GM12872 (cell line): ENCODE measurements at regions not wholly inside any gene's neighbourhood (a gene's known extent, or its start where the extent isn't known, plus 50 kb on each side); places are given as distances from the start of the nearest gene placed in this dataset.

Experiments used
- CTCF ChIP-seq: IDR thresholded peaks from 3 replicates; pipeline ENCODE4 v1.5.1; 2011; ENCODE audit warnings: low read depth, mild to moderate bottlenecking, low read length, moderate library complexity; ENCODE audit not compliant: insufficient read depth

- TF ChIP-seq CTCF, result no peak
These were observed 540.3 kb downstream of the TLL1 start for GRCh38 chr4:166413356-166413755.

- no peak for TF ChIP-seq CTCF
These were observed 541.4 kb downstream of the TLL1 start for GRCh38 chr4:166414431-166414830.

GRCh38 chr4:166415749-166416148, 542.7 kb downstream of the TLL1 start:
- no peak for TF ChIP-seq CTCF

GRCh38 chr4:166421556-166422156, 548.6 kb downstream of the TLL1 start:
- no peak for TF ChIP-seq CTCF

GRCh38 chr4:166422475-166422874, 549.4 kb downstream of the TLL1 start:
- no peak for TF ChIP-seq CTCF

GRCh38 chr4:166426300-166426863, 553.3 kb downstream of the TLL1 start:
- no peak for TF ChIP-seq CTCF

GRCh38 chr4:166432125-166432524, 559.1 kb downstream of the TLL1 start:
- no peak for TF ChIP-seq CTCF
